Panc1 (cell line): ENCODE measurements at regions not wholly inside any gene's neighbourhood (a gene's known extent, or its start where the extent isn't known, plus 50 kb on each side); places are given as distances from the start of the nearest gene placed in this dataset.

Experiments
- CTCF ChIP-seq: fragments of 450-650 bp; IDR thresholded peaks from 2 replicates; pipeline ENCODE4 v1.5.1; 2017; ENCODE audit warnings: mild to moderate bottlenecking
- POLR2AphosphoS5 ChIP-seq: IDR thresholded peaks from 2 replicates; pipeline ENCODE4 v1.6.1; 2012; ENCODE audit warnings: mild to moderate bottlenecking, low read depth, low read length, moderate library complexity
- TCF7L2 ChIP-seq: IDR thresholded peaks from 2 replicates; pipeline ENCODE4 v1.6.1; 2011; ENCODE audit warnings: mild to moderate bottlenecking, low read depth, low read length, inconsistent platforms

GRCh38 chr18:51569561-51569960, 372.1 kb upstream of the MEX3C start:
- TF ChIP-seq CTCF, result no peak
- TF ChIP-seq POLR2AphosphoS5, result no peak
- no peak for TF ChIP-seq TCF7L2
